ENCODE measurements at regions not wholly inside any gene's neighbourhood (a gene's known extent, or its start where the extent isn't known, plus 50 kb on each side); places are given as distances from the start of the nearest gene placed in this dataset.

GRCh38 chr1:244957525-244957924 is 93.2 kb upstream of the HNRNPU start:
- intact Hi-C loops (cut with DNase I, micrococcal nuclease): no loop called here
- no peak for DNase-seq
- H3K4me1 Mint-ChIP-seq: no peaks in the 10 kb centered on the region
- no peaks in the 10 kb centered on the region for H3K27me3 Mint-ChIP-seq
- ChIA-PET CTCF (no interaction called here), POLR2A (no interaction called here)
- no peak for ATAC-seq
- no peaks in the 10 kb centered on the region for H3K36me3 Mint-ChIP-seq (ENCODE audit: low read depth)
- no peak overlapping the region for H3K4me3 Mint-ChIP-seq
- H3K9me3 Mint-ChIP-seq (ENCODE audit: low read depth): no peaks in the 10 kb centered on the region
- no peak overlapping the region for H3K27ac Mint-ChIP-seq

DNA sequence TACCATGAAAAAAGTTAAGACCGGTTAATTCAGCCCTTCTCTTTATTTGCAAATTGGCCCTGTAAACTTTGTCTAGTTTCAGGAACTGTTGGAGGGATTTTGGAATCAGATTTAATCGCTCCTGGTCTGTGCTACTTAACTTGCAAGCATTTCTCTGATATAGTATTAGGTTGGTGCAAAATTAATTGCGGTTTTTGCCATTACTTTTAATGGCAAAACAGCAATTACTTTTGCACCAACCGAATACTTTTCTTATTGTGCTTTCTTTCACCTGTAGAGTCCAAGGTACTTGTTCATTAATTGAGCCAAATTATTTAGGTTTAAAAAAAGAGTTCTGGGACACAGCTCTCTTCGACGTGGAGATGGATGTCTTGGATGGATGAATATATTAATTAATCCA is 92.8 kb upstream of the HNRNPU start:
- no peak for ATAC-seq
- Mint-ChIP-seq H3K4me1 (no peaks in the 10 kb centered on the region), H3K27ac (no peak overlapping the region), H3K36me3 (ENCODE audit: low read depth) (no peaks in the 10 kb centered on the region), H3K9me3 (ENCODE audit: low read depth) (no peaks in the 10 kb centered on the region), H3K4me3 (no peak overlapping the region), H3K27me3 (no peaks in the 10 kb centered on the region)
- ChIA-PET CTCF (no interaction called here), POLR2A (no interaction called here)
- intact Hi-C loops (cut with DNase I, micrococcal nuclease): no loop called here
- no peak for DNase-seq

DNA sequence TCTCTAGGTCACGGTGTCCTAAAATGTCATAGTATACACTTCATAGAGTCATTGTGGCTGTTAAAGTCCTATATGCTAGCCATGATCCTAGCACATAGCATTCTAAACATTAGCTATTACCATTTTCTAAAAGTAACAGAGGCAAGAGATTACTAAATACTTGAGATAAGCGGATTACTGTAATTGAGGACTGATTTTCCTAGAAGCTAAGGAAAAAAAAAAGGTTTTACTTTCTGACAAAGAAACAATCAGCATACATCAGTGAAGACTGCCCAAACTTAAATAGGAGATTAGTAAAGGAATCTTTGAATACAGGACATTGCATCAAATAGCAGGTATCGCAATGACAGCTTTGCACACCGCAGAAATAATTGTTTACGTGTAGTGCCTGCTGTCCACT is 91.3 kb upstream of the HNRNPU start:
- intact Hi-C loops (cut with DNase I, micrococcal nuclease): no loop called here
- Mint-ChIP-seq H3K4me3 (no peak overlapping the region), H3K4me1 (no peaks in the 10 kb centered on the region), H3K36me3 (ENCODE audit: low read depth) (no peaks in the 10 kb centered on the region), H3K9me3 (ENCODE audit: low read depth) (no peaks in the 10 kb centered on the region), H3K27ac (no peak overlapping the region), H3K27me3 (no peaks in the 10 kb centered on the region)
- DNase-seq (no peak), ATAC-seq (no peak)
- CTCF ChIA-PET: interaction anchor here (0.9 kb wide), 2 partner anchors 34 to 65 kb away, joined by 3 read pairs; no protein-coding TSS in a partner anchor
- POLR2A ChIA-PET: no interaction called here

- ATAC-seq (no peak), DNase-seq (no peak)
- CTCF ChIA-PET: interaction anchor here (0.6 to 1.1 kb wide), 2 partner anchors 37 to 156 kb away, joined by 3 read pairs; no protein-coding TSS in a partner anchor
- Mint-ChIP-seq H3K27me3 (no peaks in the 10 kb centered on the region), H3K4me1 (no peaks in the 10 kb centered on the region), H3K27ac (no peak overlapping the region), H3K9me3 (ENCODE audit: low read depth) (no peaks in the 10 kb centered on the region), H3K36me3 (ENCODE audit: low read depth) (no peaks in the 10 kb centered on the region), H3K4me3 (no peak overlapping the region)
- intact Hi-C loops (cut with DNase I, micrococcal nuclease): no loop called here
- POLR2A ChIA-PET: interaction anchor here (1.2 kb wide), 1 partner anchor 15 kb away, joined by 4 read pairs; a partner anchor contains a TSS
Measured at GRCh38 chr1:244954359-244954758, 90.0 kb upstream of the HNRNPU start.

DNA sequence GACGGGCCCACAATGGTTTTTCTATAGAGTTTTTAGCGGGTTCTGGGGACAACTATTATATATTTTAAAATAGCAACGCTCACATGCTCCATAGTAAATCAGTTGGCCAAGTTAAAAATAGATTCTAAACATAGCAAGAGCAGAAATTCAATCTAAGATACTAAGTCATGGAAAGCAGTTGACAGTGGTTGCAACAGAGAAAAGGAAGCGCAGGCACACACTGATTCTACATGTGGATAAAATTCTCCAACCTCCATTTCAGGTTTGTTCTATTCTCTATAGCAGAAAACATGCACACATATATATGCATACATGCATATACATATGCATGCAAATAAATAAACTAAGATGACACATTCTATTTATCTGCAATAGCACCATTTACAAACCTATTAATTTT is 89.6 kb upstream of the HNRNPU start:
- no peaks in the 10 kb centered on the region for H3K36me3 Mint-ChIP-seq (ENCODE audit: low read depth)

DNA sequence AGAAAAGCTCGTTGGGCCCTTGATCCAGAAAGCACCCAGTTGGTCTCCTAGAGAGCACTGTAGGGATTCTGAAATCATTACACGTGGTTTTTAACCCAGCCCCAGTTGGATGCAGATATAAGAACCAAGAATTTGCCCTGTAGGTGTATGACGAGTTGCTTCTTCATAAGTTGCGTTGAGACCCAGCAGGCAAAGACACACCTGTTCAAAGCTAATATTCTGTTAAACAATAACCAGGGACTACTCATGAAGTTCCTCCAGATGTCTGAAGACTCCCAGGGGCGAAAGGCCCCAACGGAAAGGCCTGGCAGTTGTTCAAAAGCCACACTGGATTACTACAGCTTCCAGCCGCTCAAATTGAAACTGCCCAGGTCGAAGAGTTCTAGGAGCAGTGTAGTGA is 88.6 kb upstream of the HNRNPU start:
- ATAC-seq (no peak), DNase-seq (no peak)
- ChIA-PET CTCF (interaction anchor here (1.2 kb wide), 1 partner anchor 90 kb away, joined by 4 read pairs; no protein-coding TSS in a partner anchor), POLR2A (no interaction called here)
- Mint-ChIP-seq H3K27ac (no peak overlapping the region), H3K9me3 (ENCODE audit: low read depth) (no peaks in the 10 kb centered on the region), H3K4me1 (no peaks in the 10 kb centered on the region), H3K27me3 (no peaks in the 10 kb centered on the region), H3K36me3 (ENCODE audit: low read depth) (no peaks in the 10 kb centered on the region), H3K4me3 (no peak overlapping the region)
- intact Hi-C loops (cut with DNase I, micrococcal nuclease): no loop called here

More for the DNA sequence above, 89.6 kb upstream of the HNRNPU start:
- Mint-ChIP-seq H3K4me3 (no peak overlapping the region), H3K27me3 (no peaks in the 10 kb centered on the region), H3K27ac (no peak overlapping the region), H3K4me1 (no peaks in the 10 kb centered on the region), H3K9me3 (ENCODE audit: low read depth) (no peaks in the 10 kb centered on the region)
- DNase-seq (no peak), ATAC-seq (no peak)
- intact Hi-C loops (cut with DNase I, micrococcal nuclease): no loop called here
- ChIA-PET CTCF (interaction anchor here (1.1 to 1.2 kb wide), 2 partner anchors 37 to 89 kb away, joined by 3 to 4 read pairs; no protein-coding TSS in a partner anchor), POLR2A (no interaction called here)

GRCh38 chr1:244952280-244952933 is 88.1 kb upstream of the HNRNPU start:
- H3K4me1 Mint-ChIP-seq: no peaks in the 10 kb centered on the region
- no peak overlapping the region for H3K4me3 Mint-ChIP-seq
- no peak overlapping the region for H3K27ac Mint-ChIP-seq
- H3K27me3 Mint-ChIP-seq: no peaks in the 10 kb centered on the region
- ATAC-seq: no peak
- DNase-seq: no peak
- ChIA-PET CTCF (interaction anchor here (0.7 kb wide), 1 partner anchor 211 kb away, joined by 3 read pairs; no protein-coding TSS in a partner anchor), POLR2A (no interaction called here)
- H3K36me3 Mint-ChIP-seq (ENCODE audit: low read depth): no peaks in the 10 kb centered on the region
- no peaks in the 10 kb centered on the region for H3K9me3 Mint-ChIP-seq (ENCODE audit: low read depth)
- intact Hi-C loops (cut with DNase I, micrococcal nuclease): no loop called here

DNA sequence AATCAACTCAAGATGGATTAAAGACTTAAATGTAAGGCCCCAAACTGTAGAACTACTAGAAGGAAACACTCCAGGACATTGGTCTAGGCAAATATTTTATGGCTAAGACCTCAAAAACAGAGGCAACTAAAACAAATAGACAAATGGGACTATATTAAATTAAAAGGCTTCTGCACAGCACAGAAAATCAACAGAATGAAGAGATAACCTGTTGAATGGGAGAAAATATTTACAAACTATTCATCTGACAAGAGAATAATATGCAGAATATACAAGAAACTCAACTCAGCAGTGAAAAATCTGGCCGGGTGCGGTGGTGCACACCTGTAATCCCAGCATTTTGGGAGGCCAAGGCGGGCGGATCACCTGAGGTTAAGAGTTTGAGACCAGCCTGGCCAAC is 84.1 kb upstream of the HNRNPU start:
- DNase-seq (no peak), ATAC-seq (no peak)
- ChIA-PET POLR2A (interaction anchor here (0.6 kb wide), 1 partner anchor 337 kb away, joined by 4 read pairs; no protein-coding TSS in a partner anchor), CTCF (no interaction called here)
- H3K27me3 Mint-ChIP-seq: no peaks in the 10 kb centered on the region
- H3K9me3 Mint-ChIP-seq (ENCODE audit: low read depth): no peaks in the 10 kb centered on the region
- H3K4me1 Mint-ChIP-seq: no peaks in the 10 kb centered on the region
- H3K4me3 Mint-ChIP-seq: no peak overlapping the region
- no peaks in the 10 kb centered on the region for H3K36me3 Mint-ChIP-seq (ENCODE audit: low read depth)
- intact Hi-C loops (cut with DNase I, micrococcal nuclease): no loop called here
- H3K27ac Mint-ChIP-seq: no peak overlapping the region

GRCh38 chr1:244945109-244945671 is 80.8 kb upstream of the HNRNPU start:
- DNase-seq (no peak), ATAC-seq (no peak)
- no peak overlapping the region for H3K27ac Mint-ChIP-seq
- H3K4me3 Mint-ChIP-seq: no peak overlapping the region
- H3K27me3 Mint-ChIP-seq: no peaks in the 10 kb centered on the region
- no peaks in the 10 kb centered on the region for H3K9me3 Mint-ChIP-seq (ENCODE audit: low read depth)
- H3K36me3 Mint-ChIP-seq (ENCODE audit: low read depth): no peaks in the 10 kb centered on the region
- ChIA-PET CTCF (no interaction called here), POLR2A (no interaction called here)
- no peaks in the 10 kb centered on the region for H3K4me1 Mint-ChIP-seq
- intact Hi-C loops (cut with DNase I, micrococcal nuclease): no loop called here

GRCh38 chr1:244941121-244941520 is 76.8 kb upstream of the HNRNPU start:
- no peak overlapping the region for H3K4me3 Mint-ChIP-seq
- ATAC-seq (no peak), DNase-seq (no peak)
- H3K27me3 Mint-ChIP-seq: no peaks in the 10 kb centered on the region
- no peak overlapping the region for H3K27ac Mint-ChIP-seq
- H3K9me3 Mint-ChIP-seq (ENCODE audit: low read depth): no peaks in the 10 kb centered on the region
- intact Hi-C loops (cut with DNase I, micrococcal nuclease): no loop called here
- ChIA-PET CTCF (interaction anchor here (0.6 to 1.3 kb wide), 2 partner anchors 13 to 102 kb away, joined by 3 read pairs; no protein-coding TSS in a partner anchor), POLR2A (no interaction called here)
- no peaks in the 10 kb centered on the region for H3K36me3 Mint-ChIP-seq (ENCODE audit: low read depth)
- no peaks in the 10 kb centered on the region for H3K4me1 Mint-ChIP-seq

DNA sequence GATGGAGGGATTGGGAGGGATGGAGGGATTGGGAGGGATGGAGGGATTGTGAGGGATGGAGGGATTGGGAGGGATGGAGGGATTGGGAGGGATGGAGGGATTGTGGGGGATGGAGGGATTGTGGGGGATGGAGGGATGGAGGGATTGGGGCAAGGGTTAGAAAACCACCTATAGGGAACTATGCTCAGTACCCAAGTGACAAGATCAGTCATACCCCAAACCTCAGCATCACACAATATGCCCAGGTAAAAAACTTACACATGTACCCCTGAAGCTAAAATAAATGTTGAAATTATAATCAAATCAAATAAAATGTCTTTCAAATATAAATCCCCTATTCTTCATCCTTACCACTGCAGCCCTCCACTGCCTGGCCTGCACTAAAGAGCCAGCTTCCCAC is 72.8 kb upstream of the HNRNPU start:
- intact Hi-C loops (cut with DNase I, micrococcal nuclease): no loop called here
- H3K27ac Mint-ChIP-seq: no peak overlapping the region
- H3K4me3 Mint-ChIP-seq: no peak overlapping the region
- no peaks in the 10 kb centered on the region for H3K27me3 Mint-ChIP-seq
- H3K36me3 Mint-ChIP-seq (ENCODE audit: low read depth): no peaks in the 10 kb centered on the region
- H3K4me1 Mint-ChIP-seq: no peaks in the 10 kb centered on the region
- no peak for DNase-seq
- ChIA-PET CTCF (interaction anchor here (0.6 kb wide), 2 partner anchors 62 to 1602 kb away, joined by 3 to 4 read pairs; no protein-coding TSS in a partner anchor), POLR2A (no interaction called here)
- H3K9me3 Mint-ChIP-seq (ENCODE audit: low read depth): no peaks in the 10 kb centered on the region
- ATAC-seq: no peak

Measured in activated CD4-positive, alpha-beta T cell treated with anti-CD3 and anti-CD28 coated beads for 36 hours (primary cell).